HUES6 (cell line): ENCODE measurements at regions not wholly inside any gene's neighbourhood (a gene's known extent, or its start where the extent isn't known, plus 50 kb on each side); places are given as distances from the start of the nearest gene placed in this dataset.

Experiments used
- H3K27ac ChIP-seq: 2 replicates; pipeline ENCODE4 v1.7.0; 2013; ENCODE audit warnings: low read depth, mild to moderate bottlenecking, low read length, inconsistent platforms
- H3K27me3 ChIP-seq: 2 replicates; pipeline ENCODE4 v1.6.1; 2013; ENCODE audit warnings: low read length; ENCODE audit not compliant: control insufficient read depth, insufficient read depth
- H3K36me3 ChIP-seq: 2 replicates; pipeline ENCODE4 v1.6.1; 2013; ENCODE audit warnings: low read length; ENCODE audit not compliant: control insufficient read depth, insufficient read depth
- H3K4me1 ChIP-seq: 2 replicates; pipeline ENCODE4 v1.6.1; 2013; ENCODE audit warnings: low read length; ENCODE audit not compliant: control insufficient read depth, insufficient read depth
- H3K4me3 ChIP-seq: 2 replicates; pipeline ENCODE4 v1.5.1; 2013; ENCODE audit warnings: low read depth, low read length
- H3K9ac ChIP-seq: one replicate; pipeline ENCODE4 v1.6.1; 2013; ENCODE audit warnings: mild to moderate bottlenecking, low read length
- H3K9me3 ChIP-seq: 2 replicates; pipeline ENCODE4 v1.6.1; 2013; ENCODE audit warnings: low read depth, low read length; ENCODE audit not compliant: control insufficient read depth, insufficient read depth

GRCh38 chr18:71456206-71456605, 1087.9 kb downstream of the CBLN2 start:
- Histone ChIP-seq H3K4me3 (no peak overlapping the region), H3K27ac (no peak overlapping the region), H3K27me3 (no peaks in the 10 kb centered on the region), H3K36me3 (no peaks in the 10 kb centered on the region), H3K9me3 (no peaks in the 10 kb centered on the region), H3K9ac (no peak overlapping the region), H3K4me1 (no peaks in the 10 kb centered on the region)

- H3K9me3 ChIP-seq = no peaks in the 10 kb centered on the region
- H3K36me3 ChIP-seq = no peaks in the 10 kb centered on the region
- H3K27ac ChIP-seq = no peak overlapping the region
- H3K9ac ChIP-seq = no peak overlapping the region
- no peak overlapping the region for H3K4me3 ChIP-seq
- H3K4me1 ChIP-seq = no peaks in the 10 kb centered on the region
- no peaks in the 10 kb centered on the region for H3K27me3 ChIP-seq
Observed at GRCh38 chr18:71450257-71450656, 1093.9 kb downstream of the CBLN2 start.

- H3K36me3 ChIP-seq = no peaks in the 10 kb centered on the region
- H3K4me3 ChIP-seq = no peak overlapping the region
- no peaks in the 10 kb centered on the region for H3K4me1 ChIP-seq
- no peak overlapping the region for H3K9ac ChIP-seq
- no peaks in the 10 kb centered on the region for H3K27me3 ChIP-seq
- no peak overlapping the region for H3K27ac ChIP-seq
- 0 out of 2 replicates have a peak, but pooled peaks cover 4% of the 10 kb centered on the region for H3K9me3 ChIP-seq
Observed at GRCh38 chr18:71443706-71444480, 1100.2 kb downstream of the CBLN2 start.

- no peak overlapping the region for H3K9ac ChIP-seq
- H3K4me3 ChIP-seq = no peak overlapping the region
- 0 out of 2 replicates have a peak, but pooled peaks cover 4% of the 10 kb centered on the region for H3K9me3 ChIP-seq
- H3K4me1 ChIP-seq = no peaks in the 10 kb centered on the region
- H3K36me3 ChIP-seq = no peaks in the 10 kb centered on the region
- no peaks in the 10 kb centered on the region for H3K27me3 ChIP-seq
- no peak overlapping the region for H3K27ac ChIP-seq
Observed at GRCh38 chr18:71442731-71443141, 1101.4 kb downstream of the CBLN2 start.

- Histone ChIP-seq H3K9ac (no peak overlapping the region), H3K9me3 (0 out of 2 replicates have a peak, but pooled peaks cover 4% of the 10 kb centered on the region), H3K4me3 (no peak overlapping the region), H3K4me1 (no peaks in the 10 kb centered on the region), H3K27ac (no peak overlapping the region), H3K36me3 (no peaks in the 10 kb centered on the region), H3K27me3 (no peaks in the 10 kb centered on the region)
Observed at GRCh38 chr18:71441156-71441555, 1103.0 kb downstream of the CBLN2 start.

DNA sequence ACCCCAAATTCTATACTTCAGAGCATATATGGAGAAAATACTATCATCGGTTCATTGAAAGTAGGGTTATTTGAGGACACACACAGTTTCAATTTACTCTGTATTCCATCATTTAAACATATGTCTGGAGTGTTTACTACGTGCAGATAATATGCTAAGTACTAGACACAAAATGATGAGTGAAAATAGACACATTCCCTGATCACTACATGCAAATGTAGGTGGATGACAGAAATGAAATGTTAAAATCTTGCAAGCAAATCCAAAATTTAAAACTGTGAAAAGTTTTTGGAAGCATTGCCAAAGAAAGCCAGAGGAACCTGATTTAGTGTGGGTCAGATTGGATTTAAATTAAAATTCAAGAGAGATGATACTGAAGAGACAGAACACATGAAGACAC, 1106.6 kb downstream of the CBLN2 start:
- Histone ChIP-seq H3K36me3 (no peaks in the 10 kb centered on the region), H3K4me1 (no peaks in the 10 kb centered on the region), H3K27ac (no peak overlapping the region), H3K27me3 (no peaks in the 10 kb centered on the region; the same call in 1 of the 2 replicates), H3K9ac (no peak overlapping the region), H3K9me3 (no peaks in the 10 kb centered on the region), H3K4me3 (no peak overlapping the region)

- no peak overlapping the region for H3K27ac ChIP-seq
- H3K9me3 ChIP-seq = no peaks in the 10 kb centered on the region
- H3K9ac ChIP-seq = no peak overlapping the region
- no peaks in the 10 kb centered on the region for H3K4me1 ChIP-seq
- no peaks in the 10 kb centered on the region; the same call in 1 of the 2 replicates for H3K27me3 ChIP-seq
- H3K36me3 ChIP-seq = no peaks in the 10 kb centered on the region
- no peak overlapping the region for H3K4me3 ChIP-seq
Observed at GRCh38 chr18:71433373-71433772, 1110.8 kb downstream of the CBLN2 start.

- no peaks in the 10 kb centered on the region for H3K36me3 ChIP-seq
- no peak overlapping the region for H3K9ac ChIP-seq
- H3K4me3 ChIP-seq = no peak overlapping the region
- H3K27ac ChIP-seq = no peak overlapping the region
- no peaks in the 10 kb centered on the region for H3K4me1 ChIP-seq
- H3K9me3 ChIP-seq = no peaks in the 10 kb centered on the region
- no peaks in the 10 kb centered on the region; the same call in 1 of the 2 replicates for H3K27me3 ChIP-seq
Observed at GRCh38 chr18:71431689-71432088, 1112.5 kb downstream of the CBLN2 start.

DNA sequence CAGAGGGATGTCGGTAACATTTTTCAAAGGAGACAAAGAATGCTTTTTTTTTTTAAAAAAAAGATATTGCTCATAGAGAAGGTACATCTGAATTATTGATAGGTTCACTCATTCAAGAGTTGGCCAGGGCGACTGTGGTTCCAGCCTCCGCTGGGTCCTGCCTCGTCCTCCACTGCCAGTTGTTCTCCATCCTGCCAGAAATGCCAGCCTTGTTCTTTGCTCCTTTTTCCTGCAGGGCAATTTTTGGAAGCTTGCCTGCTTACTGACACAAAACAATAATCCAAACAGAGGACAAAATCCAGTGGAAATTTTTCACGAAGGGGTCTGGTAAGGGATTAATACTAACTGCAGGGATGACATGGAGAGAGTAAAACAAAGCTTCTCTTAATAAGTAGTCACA, 1113.0 kb downstream of the CBLN2 start:
- no peaks in the 10 kb centered on the region for H3K4me1 ChIP-seq
- H3K4me3 ChIP-seq = no peak overlapping the region
- H3K9me3 ChIP-seq = no peaks in the 10 kb centered on the region
- no peaks in the 10 kb centered on the region; the same call in 1 of the 2 replicates for H3K27me3 ChIP-seq
- H3K36me3 ChIP-seq = no peaks in the 10 kb centered on the region
- no peak overlapping the region for H3K9ac ChIP-seq
- no peak overlapping the region for H3K27ac ChIP-seq

GRCh38 chr18:71426441-71426840, 1117.7 kb downstream of the CBLN2 start:
- Histone ChIP-seq H3K36me3 (no peaks in the 10 kb centered on the region), H3K9ac (no peak overlapping the region), H3K4me3 (no peak overlapping the region), H3K9me3 (no peaks in the 10 kb centered on the region), H3K4me1 (no peaks in the 10 kb centered on the region), H3K27me3 (no peaks in the 10 kb centered on the region), H3K27ac (no peak overlapping the region)

DNA sequence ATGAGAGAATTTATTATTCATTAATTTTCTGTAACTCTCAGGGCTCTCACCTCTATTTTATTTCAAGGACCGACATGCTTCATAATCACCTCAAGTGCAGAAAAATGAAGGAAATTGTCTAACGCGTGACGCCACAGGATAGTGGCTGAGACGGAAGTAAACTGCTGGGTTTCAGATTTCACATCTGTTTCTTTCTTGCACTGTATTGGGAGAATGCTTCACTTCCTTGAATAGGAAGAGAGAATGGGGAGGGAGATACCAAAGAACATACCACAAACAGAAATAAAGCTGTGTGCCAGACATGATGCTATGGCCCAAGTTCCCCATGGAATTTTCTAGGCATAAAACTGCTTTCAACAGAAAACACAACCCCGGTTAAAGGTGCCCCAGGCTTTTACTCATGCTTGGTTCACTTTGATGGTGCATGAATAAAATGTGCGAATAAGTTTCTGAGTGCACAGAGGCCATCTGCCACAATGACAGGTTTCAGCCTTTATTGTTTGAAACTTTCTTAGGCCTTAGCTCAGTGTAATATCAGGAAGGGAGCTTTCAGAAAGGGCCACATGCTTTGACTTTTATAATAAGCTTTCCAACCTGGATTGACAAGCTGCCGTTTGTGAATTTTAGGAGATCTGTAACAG, 1116.4 kb downstream of the SOCS6 start:
- Histone ChIP-seq H3K27ac (no peak overlapping the region), H3K9me3 (no peaks in the 10 kb centered on the region), H3K9ac (no peak overlapping the region), H3K4me3 (no peak overlapping the region), H3K36me3 (no peaks in the 10 kb centered on the region), H3K27me3 (no peaks in the 10 kb centered on the region), H3K4me1 (peaks cover 5% of the 10 kb centered on the region; the same call in 1 of the 2 replicates)
